Smooth muscle cell (in vitro differentiated cells): ENCODE measurements at regions not wholly inside any gene's neighbourhood (a gene's known extent, or its start where the extent isn't known, plus 50 kb on each side); places are given as distances from the start of the nearest gene placed in this dataset.
A peak's percentile ranks its signal among the peaks of the same experiment; 100 is the strongest.

Experiments used
- DNase-seq: peaks from one replicate; lab custom pipeline; 2025; ENCODE audit not compliant: unreplicated experiment; lab: John Stamatoyannopoulos, UW
- H2AFZ ChIP-seq: fragments of 200-600 bp; sonication (generic); 2 replicates; pipeline ENCODE4 v1.6.0; 2016; ENCODE audit warnings: antibody characterized with exemption, low read depth, mild to moderate bottlenecking
- H3F3A ChIP-seq: fragments of 200-600 bp; sonication (generic); 2 replicates; pipeline ENCODE4 v1.6.0; 2017; ENCODE audit warnings: antibody characterized with exemption, low read depth
- H3K27ac ChIP-seq: fragments of 200-600 bp; sonication (generic); 2 replicates; pipeline ENCODE4 v1.5.1; 2016; ENCODE audit warnings: low read depth, mild to moderate bottlenecking
- H3K27me3 ChIP-seq: fragments of 200-600 bp; sonication (generic); 2 replicates; pipeline ENCODE4 v1.6.1; 2016; ENCODE audit warnings: low read depth, mild to moderate bottlenecking
- H3K36me3 ChIP-seq: fragments of 200-600 bp; sonication (generic); 2 replicates; pipeline ENCODE4 v1.5.1; 2016; ENCODE audit warnings: low read depth
- H3K4me1 ChIP-seq: fragments of 200-600 bp; sonication (generic); 2 replicates; pipeline ENCODE4 v1.5.1; 2016; ENCODE audit warnings: low read depth
- H3K4me2 ChIP-seq: fragments of 200-600 bp; sonication (generic); 2 replicates; pipeline ENCODE4 v1.6.0; 2016; ENCODE audit warnings: mild to moderate bottlenecking
- H3K4me3 ChIP-seq: fragments of 200-600 bp; sonication (generic); 2 replicates; pipeline ENCODE4 v1.5.1; 2016; ENCODE audit warnings: mild to moderate bottlenecking
- H3K79me2 ChIP-seq: fragments of 200-600 bp; sonication (generic); 2 replicates; pipeline ENCODE4 v1.6.0; 2016; ENCODE audit warnings: low read depth, mild to moderate bottlenecking
- H3K9ac ChIP-seq: fragments of 200-600 bp; sonication (generic); 2 replicates; pipeline ENCODE4 v1.6.0; 2016; ENCODE audit warnings: low read depth
- H3K9me3 ChIP-seq: fragments of 200-600 bp; sonication (generic); replicated peaks from 2 replicates; pipeline ENCODE4 v1.5.1; 2016; ENCODE audit warnings: low read depth
- H4K20me1 ChIP-seq: fragments of 200-600 bp; sonication (generic); 2 replicates; pipeline ENCODE4 v1.6.0; 2016; ENCODE audit warnings: low read depth
- CTCF ChIP-seq: fragments of 200-600 bp; sonication (generic); IDR thresholded peaks from 2 replicates; pipeline ENCODE4 v1.5.1; 2017; ENCODE audit warnings: borderline replicate concordance, mild to moderate bottlenecking, antibody characterized with exemption; ENCODE audit not compliant: insufficient read depth, poor library complexity, severe bottlenecking
- WGBS: methylation state at CpG from one replicate; pipeline ENCODE4 v1.1.7; 2016; ENCODE audit warnings: low lambda C conversion rate; 5-methylcytosine and 5-hydroxymethylcytosine counted together

- H3K27ac ChIP-seq = peak overlapping the region; percentile 69
- no peaks in the 10 kb centered on the region for H3K4me1 ChIP-seq
- DNase-seq = no peak
- no peaks in the 10 kb centered on the region for H3K79me2 ChIP-seq
- H3K9ac ChIP-seq = no peak overlapping the region
- H3F3A ChIP-seq = peaks cover 17% of the 10 kb centered on the region
- H2AFZ ChIP-seq = no peak overlapping the region
- H4K20me1 ChIP-seq = no peaks in the 10 kb centered on the region
- H3K27me3 ChIP-seq = no peaks in the 10 kb centered on the region
- no peaks in the 10 kb centered on the region for H3K36me3 ChIP-seq
- WGBS = 61% methylated on average over 14 of the region's 14 CpGs
- no peaks in the 10 kb centered on the region for H3K9me3 ChIP-seq
- H3K4me3 ChIP-seq = no peak overlapping the region
- no peak for TF ChIP-seq CTCF
- peak overlapping the region; percentile 42 for H3K4me2 ChIP-seq
Measured at GRCh38 chr21:39029900-39030884, 153.1 kb downstream of the PSMG1 start.

- no peaks in the 10 kb centered on the region for H3K4me1 ChIP-seq
- H3K9ac ChIP-seq = no peak overlapping the region
- peak overlapping the region; percentile 69 for H3K27ac ChIP-seq
- H2AFZ ChIP-seq = peak overlapping the region; percentile 30
- no peaks in the 10 kb centered on the region for H3K9me3 ChIP-seq
- no peaks in the 10 kb centered on the region for H3K36me3 ChIP-seq
- WGBS = 16% methylated on average over 7 of the region's 7 CpGs
- H3K79me2 ChIP-seq = no peaks in the 10 kb centered on the region
- no peaks in the 10 kb centered on the region for H3K27me3 ChIP-seq
- peaks cover 17% of the 10 kb centered on the region for H3F3A ChIP-seq
- TF ChIP-seq CTCF = no peak
- no peak for DNase-seq
- peak overlapping the region; percentile 42 for H3K4me2 ChIP-seq
- H4K20me1 ChIP-seq = no peaks in the 10 kb centered on the region
- H3K4me3 ChIP-seq = no peak overlapping the region
Measured at GRCh38 chr21:39029086-39029755, 154.0 kb downstream of the PSMG1 start.

- no peak for DNase-seq
- no peak for TF ChIP-seq CTCF
- 99% methylated on average over 5 of the region's 5 CpGs for WGBS
- H3K4me2 ChIP-seq = no peak overlapping the region
- H3K4me1 ChIP-seq = peaks cover 5% of the 10 kb centered on the region
- H3K9me3 ChIP-seq = no peaks in the 10 kb centered on the region
- H3F3A ChIP-seq = peaks cover 17% of the 10 kb centered on the region
- no peaks in the 10 kb centered on the region for H3K79me2 ChIP-seq
- no peaks in the 10 kb centered on the region for H4K20me1 ChIP-seq
- no peaks in the 10 kb centered on the region for H3K36me3 ChIP-seq
- no peaks in the 10 kb centered on the region for H3K27me3 ChIP-seq
- no peak overlapping the region for H3K27ac ChIP-seq
- no peak overlapping the region for H3K4me3 ChIP-seq
- no peak overlapping the region for H2AFZ ChIP-seq
- no peak overlapping the region for H3K9ac ChIP-seq
Measured at GRCh38 chr21:39025198-39025597, 158.1 kb downstream of the PSMG1 start.
